Osteoblast (primary cell): ENCODE measurements at regions not wholly inside any gene's neighbourhood (a gene's known extent, or its start where the extent isn't known, plus 50 kb on each side); places are given as distances from the start of the nearest gene placed in this dataset.

Experiments
- DNase-seq: peaks from one replicate; pipeline ENCODE4 v3.0.0; 2011; ENCODE audit warnings: low spot score, mixed read lengths; ENCODE audit not compliant: insufficient read length; ENCODE audit errors: missing footprints
- H2AFZ ChIP-seq: 2 replicates; pipeline ENCODE4 v1.6.0; 2011; ENCODE audit warnings: mild to moderate bottlenecking, low read length
- H3K27ac ChIP-seq: 2 replicates; pipeline ENCODE4 v1.5.1; 2011; ENCODE audit warnings: mild to moderate bottlenecking, low read depth, low read length, moderate library complexity
- H3K27me3 ChIP-seq: 2 replicates; pipeline ENCODE4 v1.6.0; 2012; ENCODE audit warnings: mild to moderate bottlenecking, control low read depth, inconsistent platforms, low read length, moderate library complexity; ENCODE audit not compliant: insufficient read depth
- H3K36me3 ChIP-seq: 2 replicates; pipeline ENCODE4 v1.5.1; 2011; ENCODE audit warnings: mild to moderate bottlenecking, low read length, control low read depth, moderate library complexity; ENCODE audit not compliant: insufficient read depth
- H3K4me1 ChIP-seq: 2 replicates; pipeline ENCODE4 v1.5.1; 2011; ENCODE audit warnings: mild to moderate bottlenecking, low read length, control low read depth, moderate library complexity; ENCODE audit not compliant: insufficient read depth
- H3K4me2 ChIP-seq: 2 replicates; pipeline ENCODE4 v1.6.0; 2011; ENCODE audit warnings: mild to moderate bottlenecking, low read length; ENCODE audit not compliant: insufficient read depth
- H3K4me3 ChIP-seq: fragments of 200-600 bp; sonication (generic); 3 replicates; pipeline ENCODE4 v1.5.1; 2012; ENCODE audit warnings: mild to moderate bottlenecking, low read length, inconsistent platforms; ENCODE audit not compliant: insufficient read depth
- H3K79me2 ChIP-seq: 2 replicates; pipeline ENCODE4 v1.6.0; 2012; ENCODE audit warnings: mild to moderate bottlenecking, low read length, control low read depth, inconsistent platforms; ENCODE audit not compliant: insufficient read depth
- H3K9me3 ChIP-seq: 2 replicates; pipeline ENCODE4 v1.5.1; 2011; ENCODE audit warnings: low read depth, low read length, control low read depth
- H4K20me1 ChIP-seq: 2 replicates; pipeline ENCODE4 v1.6.0; 2012; ENCODE audit warnings: mild to moderate bottlenecking, low read length, control low read depth; ENCODE audit not compliant: insufficient read depth
- CTCF ChIP-seq: IDR thresholded peaks from 2 replicates; pipeline ENCODE4 v1.5.1; 2011; ENCODE audit warnings: mild to moderate bottlenecking, low read depth, low read length, moderate library complexity; ENCODE audit errors: extremely low read depth

DNA sequence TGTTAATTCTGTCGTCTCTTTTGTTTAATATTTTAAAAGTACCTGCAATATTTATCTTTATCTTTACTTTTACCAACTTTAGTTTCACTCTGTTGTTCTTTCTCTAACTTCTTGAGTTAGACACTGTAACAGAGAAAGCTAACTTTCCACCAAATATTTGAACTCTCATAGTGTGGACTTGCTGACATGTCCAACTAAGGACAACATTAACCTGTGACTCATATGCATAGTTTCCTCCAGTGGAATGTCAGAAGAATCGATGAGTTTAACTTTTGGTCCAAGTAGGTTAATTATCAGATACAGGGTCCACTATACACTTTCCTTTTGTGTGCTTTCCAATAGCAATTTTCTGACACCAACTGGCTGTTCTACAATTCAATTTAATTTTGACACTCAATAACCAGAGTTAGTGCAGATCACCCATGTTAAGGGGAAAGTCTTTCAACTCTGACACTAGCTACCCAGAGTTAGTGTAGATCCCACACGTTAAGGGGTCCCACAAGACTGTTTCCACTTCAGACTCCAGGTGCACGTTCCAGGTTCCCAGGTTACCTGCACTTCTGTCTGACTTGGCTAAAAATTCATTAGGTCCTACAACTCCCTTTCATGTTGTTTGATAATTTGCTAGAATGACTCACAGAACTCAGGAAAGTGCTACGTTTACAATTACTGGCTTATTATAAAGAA is 559.0 kb upstream of the AMOT start:
- Histone ChIP-seq H3K4me1 (no peaks in the 10 kb centered on the region), H3K27me3 (no peaks in the 10 kb centered on the region), H2AFZ (no peak overlapping the region), H3K4me2 (no peak overlapping the region), H3K9me3 (no peaks in the 10 kb centered on the region), H3K79me2 (no peaks in the 10 kb centered on the region), H3K4me3 (no peak overlapping the region), H3K27ac (no peak overlapping the region), H3K36me3 (no peaks in the 10 kb centered on the region), H4K20me1 (no peaks in the 10 kb centered on the region)
- DNase-seq: no peak
- no peak for TF ChIP-seq CTCF

- no peak overlapping the region for H2AFZ ChIP-seq
These were observed 551.7 kb upstream of the AMOT start for GRCh38 chrX:113392355-113392754.

GRCh38 chrX:113391875-113392274 is 551.2 kb upstream of the AMOT start:
- TF ChIP-seq CTCF: no peak
- H3K4me3 ChIP-seq: no peak overlapping the region

More at GRCh38 chrX:113392355-113392754, 551.7 kb upstream of the AMOT start:
- TF ChIP-seq CTCF: no peak
- H3K4me1 ChIP-seq: no peaks in the 10 kb centered on the region
- no peaks in the 10 kb centered on the region for H3K36me3 ChIP-seq
- H3K9me3 ChIP-seq: no peaks in the 10 kb centered on the region
- no peak overlapping the region for H3K27ac ChIP-seq
- no peaks in the 10 kb centered on the region for H3K27me3 ChIP-seq
- DNase-seq: no peak
- H3K79me2 ChIP-seq: no peaks in the 10 kb centered on the region
- no peak overlapping the region for H3K4me3 ChIP-seq
- no peak overlapping the region for H3K4me2 ChIP-seq
- no peaks in the 10 kb centered on the region for H4K20me1 ChIP-seq

GRCh38 chrX:113390531-113390930 is 549.9 kb upstream of the AMOT start:
- Histone ChIP-seq H3K9me3 (no peaks in the 10 kb centered on the region), H3K4me2 (no peak overlapping the region), H3K27me3 (no peaks in the 10 kb centered on the region), H3K79me2 (no peaks in the 10 kb centered on the region), H2AFZ (no peak overlapping the region), H4K20me1 (no peaks in the 10 kb centered on the region), H3K4me1 (no peaks in the 10 kb centered on the region), H3K36me3 (no peaks in the 10 kb centered on the region), H3K27ac (no peak overlapping the region), H3K4me3 (no peak overlapping the region)
- no peak for DNase-seq
- TF ChIP-seq CTCF: no peak

More at GRCh38 chrX:113391875-113392274, 551.2 kb upstream of the AMOT start:
- no peaks in the 10 kb centered on the region for H3K9me3 ChIP-seq
- H4K20me1 ChIP-seq: no peaks in the 10 kb centered on the region
- H3K4me1 ChIP-seq: no peaks in the 10 kb centered on the region
- peak; percentile 15 for DNase-seq
- no peak overlapping the region for H3K4me2 ChIP-seq
- no peaks in the 10 kb centered on the region for H3K27me3 ChIP-seq
- H3K79me2 ChIP-seq: no peaks in the 10 kb centered on the region
- H3K36me3 ChIP-seq: no peaks in the 10 kb centered on the region
- no peak overlapping the region for H2AFZ ChIP-seq
- H3K27ac ChIP-seq: no peak overlapping the region
